Breast epithelium (tissue), 3 donors: ENCODE measurements at regions not wholly inside any gene's neighbourhood (a gene's known extent, or its start where the extent isn't known, plus 50 kb on each side); places are given as distances from the start of the nearest gene placed in this dataset.
"Not testable (repeated sequence)": the region's sequence is repeated elsewhere in the genome, so short reads cannot be mapped to it uniquely, and the experiment has no call there.

Experiments
- CTCF ChIP-seq, 3 donors: fragments of 450-650 bp; IDR thresholded peaks; one replicate each; pipeline ENCODE4 v1.5.1; 2016 to 2017; ENCODE audit warnings: antibody characterized with exemption in 3 of 3, mild to moderate bottlenecking in 3 of 3, moderate library complexity in 3 of 3
- POLR2A ChIP-seq: fragments of 450-650 bp; IDR thresholded peaks from one replicate; pipeline ENCODE4 v1.6.1; 2016; ENCODE audit warnings: antibody characterized with exemption, mild to moderate bottlenecking, moderate library complexity
- POLR2AphosphoS5 ChIP-seq, 3 donors: sonication (generic); formaldehyde crosslinking; IDR thresholded peaks; one replicate each; pipeline ENCODE4 v1.6.1; 2017; ENCODE audit warnings: antibody characterized with exemption in 3 of 3

GRCh38 chr3:195658381-195659135 is 62.2 kb upstream of the MUC20 start:
- TF ChIP-seq CTCF (IDR thresholded peaks at IDR 0.05); POLR2AphosphoS5 (IDR thresholded peaks at IDR 0.05); POLR2A: not testable (repeated sequence)
